Brain microvascular endothelial cell (primary cell): ENCODE measurements at regions not wholly inside any gene's neighbourhood (a gene's known extent, or its start where the extent isn't known, plus 50 kb on each side); places are given as distances from the start of the nearest gene placed in this dataset.

Source experiments
- DNase-seq: peaks from one replicate; pipeline ENCODE4 v3.0.0-alpha.2; 2020
- H3K27ac ChIP-seq: fragments of 250-450 bp; sonication (Bioruptor Pico); 2 replicates; pipeline ENCODE4 v1.5.1; 2020; ENCODE audit warnings: mild to moderate bottlenecking, moderate library complexity
- H3K27me3 ChIP-seq: fragments of 250-450 bp; sonication (Bioruptor Pico); replicated peaks from 2 replicates; pipeline ENCODE4 v1.5.1; 2020; ENCODE audit warnings: mild to moderate bottlenecking
- H3K36me3 ChIP-seq: fragments of 250-450 bp; sonication (Bioruptor Pico); replicated peaks from 2 replicates; pipeline ENCODE4 v1.5.1; 2020; ENCODE audit warnings: mild to moderate bottlenecking
- H3K4me3 ChIP-seq: 2 replicates; pipeline ENCODE4 v1.5.1; 2011; ENCODE audit warnings: low read depth, mild to moderate bottlenecking, control low read depth, low read length, moderate library complexity
- in situ Hi-C: cut with HindIII; loops from 2 replicates; pipeline ENCODE4 v1.10.0; 2017; ENCODE audit warnings: low sequenced_read_pairs, low pct_ligation_motif_present
- TF ChIP-seq, protein P1 (sequence below): IDR thresholded peaks from 2 replicates; pipeline ENCODE4 v1.5.1; 2011; ENCODE audit warnings: low read depth, mild to moderate bottlenecking, moderate library complexity, low read length, control low read depth, inconsistent platforms; ENCODE audit errors: missing control alignments

- no peak for DNase-seq
- H3K36me3 ChIP-seq: no peaks in the 10 kb centered on the region
- H3K27me3 ChIP-seq: peaks cover 7% of the 10 kb centered on the region
- in situ Hi-C loops: no loop called here
- no peak overlapping the region for H3K27ac ChIP-seq
- TF ChIP-seq, protein P1, sequence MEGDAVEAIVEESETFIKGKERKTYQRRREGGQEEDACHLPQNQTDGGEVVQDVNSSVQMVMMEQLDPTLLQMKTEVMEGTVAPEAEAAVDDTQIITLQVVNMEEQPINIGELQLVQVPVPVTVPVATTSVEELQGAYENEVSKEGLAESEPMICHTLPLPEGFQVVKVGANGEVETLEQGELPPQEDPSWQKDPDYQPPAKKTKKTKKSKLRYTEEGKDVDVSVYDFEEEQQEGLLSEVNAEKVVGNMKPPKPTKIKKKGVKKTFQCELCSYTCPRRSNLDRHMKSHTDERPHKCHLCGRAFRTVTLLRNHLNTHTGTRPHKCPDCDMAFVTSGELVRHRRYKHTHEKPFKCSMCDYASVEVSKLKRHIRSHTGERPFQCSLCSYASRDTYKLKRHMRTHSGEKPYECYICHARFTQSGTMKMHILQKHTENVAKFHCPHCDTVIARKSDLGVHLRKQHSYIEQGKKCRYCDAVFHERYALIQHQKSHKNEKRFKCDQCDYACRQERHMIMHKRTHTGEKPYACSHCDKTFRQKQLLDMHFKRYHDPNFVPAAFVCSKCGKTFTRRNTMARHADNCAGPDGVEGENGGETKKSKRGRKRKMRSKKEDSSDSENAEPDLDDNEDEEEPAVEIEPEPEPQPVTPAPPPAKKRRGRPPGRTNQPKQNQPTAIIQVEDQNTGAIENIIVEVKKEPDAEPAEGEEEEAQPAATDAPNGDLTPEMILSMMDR: no peak
- H3K4me3 ChIP-seq: no peak overlapping the region
These were observed 91.6 kb downstream of the ASB1 start for GRCh38 chr2:238518172-238518820.

DNA sequence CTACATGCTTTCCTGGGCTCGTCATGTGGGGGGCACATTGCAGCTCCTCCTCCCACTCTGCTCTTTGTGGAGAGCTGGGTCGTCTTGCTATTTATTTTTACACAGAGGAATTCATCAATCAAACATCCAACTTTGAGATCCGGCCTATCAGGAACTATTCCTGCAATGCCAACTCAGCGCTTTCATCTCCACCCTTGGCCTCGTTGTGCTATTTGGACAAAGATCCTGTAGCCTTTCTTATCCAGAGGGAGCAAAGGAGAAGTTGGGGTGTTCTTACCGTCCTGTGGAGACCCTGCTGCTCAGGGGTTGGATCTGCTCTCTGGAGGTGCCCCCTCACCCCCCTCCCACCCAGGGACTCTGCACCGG, 92.1 kb downstream of the ASB1 start:
- Histone ChIP-seq H3K27ac (no peak overlapping the region), H3K36me3 (no peaks in the 10 kb centered on the region), H3K4me3 (no peak overlapping the region), H3K27me3 (peaks cover 12% of the 10 kb centered on the region)
- DNase-seq: no peak
- TF ChIP-seq, protein P1: no peak
- in situ Hi-C loops: no loop called here

DNA sequence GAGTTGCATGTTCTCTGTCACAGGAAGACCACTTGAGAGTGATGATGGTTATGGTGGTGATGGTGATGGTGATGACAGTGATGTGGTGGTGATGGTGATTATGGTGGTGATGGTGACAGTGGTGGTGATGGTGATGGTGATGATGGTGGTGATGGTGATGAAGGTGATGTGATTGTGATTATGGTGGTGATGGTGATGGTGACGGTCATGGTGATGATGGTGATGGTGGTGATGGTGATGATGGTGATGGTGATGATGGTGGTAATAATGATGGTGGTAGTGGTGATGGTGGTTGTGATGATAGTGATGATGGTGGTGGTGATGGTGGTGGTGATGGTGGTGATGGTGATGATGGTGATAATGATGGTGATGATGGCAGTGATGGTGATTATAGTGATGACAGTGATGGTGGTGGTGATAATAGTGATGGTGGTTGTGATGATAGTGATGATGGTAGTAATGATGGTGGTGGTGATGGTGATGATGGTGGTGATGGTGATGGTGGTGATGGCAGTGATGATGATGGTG, 93.7 kb downstream of the ASB1 start:
- in situ Hi-C loops: no loop called here
- TF ChIP-seq, protein P1: no peak

GRCh38 chr2:238521002-238521401, 94.3 kb downstream of the ASB1 start:
- no peak overlapping the region for H3K27ac ChIP-seq
- in situ Hi-C loops: no loop called here

More for the DNA sequence above, 93.7 kb downstream of the ASB1 start:
- Histone ChIP-seq H3K36me3 (no peaks in the 10 kb centered on the region), H3K27me3 (peaks cover 14% of the 10 kb centered on the region), H3K27ac (no peak overlapping the region), H3K4me3 (no peak overlapping the region)
- DNase-seq: no peak

GRCh38 chr2:238521870-238522269, 95.1 kb downstream of the ASB1 start:
- in situ Hi-C loops: no loop called here
- H3K4me3 ChIP-seq: no peak overlapping the region
- H3K27ac ChIP-seq: no peak overlapping the region
- no peaks in the 10 kb centered on the region for H3K36me3 ChIP-seq
- DNase-seq: no peak
- TF ChIP-seq, protein P1: no peak
- peaks cover 14% of the 10 kb centered on the region for H3K27me3 ChIP-seq

More at GRCh38 chr2:238521002-238521401, 94.3 kb downstream of the ASB1 start:
- H3K36me3 ChIP-seq: no peaks in the 10 kb centered on the region
- TF ChIP-seq, protein P1: no peak
- no peak for DNase-seq
- no peak overlapping the region for H3K4me3 ChIP-seq
- peaks cover 14% of the 10 kb centered on the region for H3K27me3 ChIP-seq
